T-cell (primary cell): ENCODE measurements at regions not wholly inside any gene's neighbourhood (a gene's known extent, or its start where the extent isn't known, plus 50 kb on each side); places are given as distances from the start of the nearest gene placed in this dataset.
"Not testable (repeated sequence)": the region's sequence is repeated elsewhere in the genome, so short reads cannot be mapped to it uniquely, and the experiment has no call there.

ENCODE experiments used
- ATAC-seq, 4 experiments: fragments of 200-7000 bp in 3 of 4; fragments of 150-1000 bp in 1 of 4; cut with Tn5 transposase; replicated peaks in 1 of 4; 1 replicate in 3 of 4; 2 replicates in 1 of 4; pipeline ENCODE4 v1.10.0; 2021; ENCODE audit warnings: moderate library complexity in 3 of 4, mild to moderate bottlenecking in 2 of 4, moderate number of reproducible peaks in 1 of 4
- CTCF ChIA-PET, 2 donors: fragments of 300-600 bp; sonication (Branson Sonifier 250); formaldehyde crosslinking; loops; one replicate each; lab custom pipeline; 2022; ENCODE audit warnings: antibody characterized with exemption in 2 of 2; lab: Charles Lee
- POLR2A ChIA-PET, 2 donors: fragments of 300-600 bp; sonication (Branson Sonifier 250); formaldehyde crosslinking; loops; one replicate each; lab custom pipeline; 2022; ENCODE audit warnings: antibody characterized with exemption in 2 of 2; lab: Charles Lee
- DNase-seq, 35 experiments: peaks; one replicate each; pipeline versions ENCODE4 v3.0.0 to v3.0.0-alpha.2; 2013 to 2023
- H3K27ac ChIP-seq: one replicate; pipeline ENCODE4 v1.5.1; 2013; ENCODE audit warnings: low read length
- H3K27me3 ChIP-seq, 2 experiments: replicated peaks in 1 of 2; 1 replicate in 1 of 2; 2 replicates in 1 of 2; pipeline versions ENCODE4 v1.6.1 to v1.7.0; 2013; ENCODE audit warnings: low read length in 1 of 2, mixed read lengths in 1 of 2; ENCODE audit not compliant: control insufficient read depth in 2 of 2, insufficient read depth in 2 of 2; ENCODE audit errors: extremely low read depth in 1 of 2
- H3K36me3 ChIP-seq, 2 donors: 1 replicate in 1 of 2; 2 replicates in 1 of 2; pipeline versions ENCODE4 v1.6.1 to v1.7.0; 2013; ENCODE audit warnings: low read length in 1 of 2; ENCODE audit not compliant: control insufficient read depth in 2 of 2, insufficient read depth in 1 of 2; ENCODE audit errors: extremely low read depth in 1 of 2
- H3K4me1 ChIP-seq, 2 experiments: 1 replicate in 1 of 2; 2 replicates in 1 of 2; pipeline versions ENCODE4 v1.6.1 to v1.7.0; 2013; ENCODE audit warnings: low read length in 2 of 2, mixed read lengths in 1 of 2; ENCODE audit not compliant: insufficient read depth in 2 of 2, control insufficient read depth in 1 of 2; ENCODE audit errors: extremely low read depth in 1 of 2
- H3K4me3 ChIP-seq, 2 donors: 1 replicate in 1 of 2; 2 replicates in 1 of 2; pipeline versions ENCODE4 v1.5.1 to v1.7.0; 2013; ENCODE audit warnings: mild to moderate bottlenecking in 2 of 2, low read length in 1 of 2, moderate library complexity in 1 of 2; ENCODE audit not compliant: control insufficient read depth in 1 of 2; ENCODE audit errors: extremely low read depth in 1 of 2
- H3K9me3 ChIP-seq: 2 replicates; pipeline ENCODE4 v1.7.0; 2013
- H3K27ac Mint-ChIP-seq, 2 donors: one replicate each; pipeline ENCODE4 v1.8.0; 2020 to 2021; ENCODE audit warnings: mild to moderate bottlenecking in 2 of 2, mixed read lengths in 2 of 2
- H3K27me3 Mint-ChIP-seq, 2 donors: one replicate each; pipeline ENCODE4 v1.8.0; 2021 to 2022; ENCODE audit warnings: mixed read lengths in 2 of 2
- H3K36me3 Mint-ChIP-seq: one replicate; pipeline ENCODE4 v1.8.0; 2021; ENCODE audit warnings: mixed read lengths
- H3K4me1 Mint-ChIP-seq, 3 donors: one replicate each; pipeline ENCODE4 v1.8.0; 2020 to 2022; ENCODE audit warnings: mixed read lengths in 3 of 3, mild to moderate bottlenecking in 1 of 3
- H3K4me3 Mint-ChIP-seq, 3 donors: one replicate each; pipeline ENCODE4 v1.8.0; 2020 to 2022; ENCODE audit warnings: mild to moderate bottlenecking in 3 of 3, mixed read lengths in 3 of 3, moderate library complexity in 3 of 3
- H3K9me3 Mint-ChIP-seq, 3 donors: one replicate each; pipeline ENCODE4 v1.8.0; 2020 to 2022; ENCODE audit warnings: mixed read lengths in 3 of 3
- WGBS: methylation state at CpG from one replicate; pipeline ENCODE4 v1.1.5; 2013; ENCODE audit warnings: missing lambda C conversion rate; ENCODE audit not compliant: insufficient coverage; 5-methylcytosine and 5-hydroxymethylcytosine counted together

GRCh38 chrX:87434618-87435017, 83.0 kb upstream of the KLHL4 start:
- DNase-seq (no peak), ATAC-seq (no peak)
- no peaks in the 10 kb centered on the region for H3K27me3 ChIP-seq
- H3K36me3 ChIP-seq, result no peaks in the 10 kb centered on the region
- H3K27ac ChIP-seq, result no peak overlapping the region
- ChIA-PET CTCF (interaction anchor here in 1 of 2 donors (0.5 kb wide), 1 partner anchor 878 kb away, joined by 5 read pairs; no protein-coding TSS in a partner anchor), POLR2A (no interaction called here)
- Mint-ChIP-seq H3K27ac (no peak overlapping the region), H3K4me1 (no peaks in the 10 kb centered on the region), H3K27me3 (no peaks in the 10 kb centered on the region), H3K36me3 (no peaks in the 10 kb centered on the region), H3K9me3 (peaks cover 0 to 4% (median 0%) of the 10 kb centered on the region in 3 donors), H3K4me3 (no peak overlapping the region)
- no peaks in the 10 kb centered on the region for H3K9me3 ChIP-seq
- no CpG with 5 or more reads among the region's 4 CpGs for whole genome bisulfite sequencing
- no peaks in the 10 kb centered on the region for H3K4me1 ChIP-seq
- H3K4me3 ChIP-seq, result no peak overlapping the region

DNA sequence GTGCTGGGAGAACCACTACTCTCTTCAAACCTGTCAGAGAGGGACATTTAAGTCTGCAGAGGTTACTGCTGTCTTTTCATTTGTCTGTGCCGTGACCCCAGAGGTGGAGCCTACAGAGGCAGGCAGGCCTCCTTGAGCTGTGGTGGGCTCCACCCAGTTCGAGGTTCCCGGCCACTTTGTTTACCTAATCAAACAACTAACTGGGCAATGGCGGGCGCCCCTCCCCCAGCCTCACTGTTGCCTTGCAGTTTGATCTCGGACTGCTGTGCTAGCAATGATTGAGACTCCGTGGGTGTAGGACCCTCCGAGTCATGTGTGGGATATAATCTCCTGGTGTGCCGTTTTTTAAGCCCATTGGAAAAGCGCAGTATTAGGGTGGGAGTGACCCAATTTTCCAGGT, 69.0 kb upstream of the KLHL4 start:
- ATAC-seq, H3K4me1 ChIP-seq, H3K4me3 Mint-ChIP-seq, H3K36me3 ChIP-seq, H3K27me3 Mint-ChIP-seq, H3K27ac Mint-ChIP-seq, POLR2A ChIA-PET, H3K9me3 ChIP-seq, H3K9me3 Mint-ChIP-seq, H3K27me3 ChIP-seq, H3K4me1 Mint-ChIP-seq, DNase-seq, CTCF ChIA-PET, H3K27ac ChIP-seq, H3K36me3 Mint-ChIP-seq, H3K4me3 ChIP-seq: not testable (repeated sequence)
- 100% methylated on average over 1 of the region's 10 CpGs for WGBS

DNA sequence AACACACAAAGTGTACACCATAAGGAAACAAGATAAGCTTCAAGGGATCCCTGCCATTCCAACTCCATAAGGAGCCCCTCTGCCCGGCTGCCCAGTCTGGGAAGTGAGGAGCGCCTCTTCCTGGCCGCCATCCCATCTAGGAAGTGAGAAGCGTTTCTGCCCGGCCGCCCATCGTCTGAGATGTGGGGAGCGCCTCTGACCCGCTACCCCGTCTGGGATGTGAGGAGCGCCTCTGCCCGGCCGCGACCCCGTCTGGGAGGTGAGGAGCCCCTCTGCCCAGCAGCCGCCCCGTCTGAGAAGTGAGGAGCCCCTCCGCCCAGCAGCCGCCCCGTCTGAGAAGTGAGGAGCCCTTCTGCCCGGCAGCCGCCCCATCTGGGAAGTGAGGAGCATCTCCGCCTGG, 51.8 kb upstream of the KLHL4 start:
- CTCF ChIA-PET, H3K27me3 ChIP-seq, POLR2A ChIA-PET, H3K9me3 ChIP-seq, H3K4me3 ChIP-seq, H3K4me1 ChIP-seq, H3K27ac Mint-ChIP-seq, H3K27me3 Mint-ChIP-seq, H3K27ac ChIP-seq, DNase-seq, H3K4me1 Mint-ChIP-seq, H3K4me3 Mint-ChIP-seq, H3K36me3 ChIP-seq, ATAC-seq, H3K36me3 Mint-ChIP-seq: not testable (repeated sequence)
- H3K9me3 Mint-ChIP-seq, result peaks cover 4 to 18% (median 5%) of the 10 kb centered on the region in 3 donors
- no CpG with 5 or more reads among the region's 23 CpGs for WGBS
